Activated CD4-positive, alpha-beta T cell treated with anti-CD3 and anti-CD28 coated beads for 48 hours (primary cell): ENCODE measurements at regions not wholly inside any gene's neighbourhood (a gene's known extent, or its start where the extent isn't known, plus 50 kb on each side); places are given as distances from the start of the nearest gene placed in this dataset.
A peak's percentile ranks its signal among the peaks of the same experiment; 100 is the strongest.

Experiments used
- DNase-seq: peaks from one replicate; pipeline ENCODE4 v3.0.0-alpha.2; 2020

- no peak for DNase-seq
Measured at GRCh38 chr9:109953300-109953699, 173.3 kb downstream of the PALM2AKAP2 start.

GRCh38 chr9:109953813-109954497 lies 174.0 kb downstream of the PALM2AKAP2 start:
- DNase-seq, result no peak

- DNase-seq, result no peak
Measured at GRCh38 chr9:109956717-109957440, 176.9 kb downstream of the PALM2AKAP2 start.

GRCh38 chr9:109959679-109960078 lies 179.7 kb downstream of the PALM2AKAP2 start:
- DNase-seq, result no peak

- DNase-seq, result no peak
Measured at GRCh38 chr9:109961626-109962025, 181.6 kb downstream of the PALM2AKAP2 start.

GRCh38 chr9:109962215-109962614 lies 182.2 kb downstream of the PALM2AKAP2 start:
- no peak for DNase-seq

- no peak for DNase-seq
Measured at GRCh38 chr9:109963079-109963478, 183.1 kb downstream of the PALM2AKAP2 start.

GRCh38 chr9:109966643-109967368 lies 186.8 kb downstream of the PALM2AKAP2 start:
- no peak for DNase-seq

GRCh38 chr9:109967651-109968642 lies 187.9 kb downstream of the PALM2AKAP2 start:
- DNase-seq, result no peak

- peak; percentile 18 for DNase-seq
Measured at GRCh38 chr9:109969011-109969410, 189.0 kb downstream of the PALM2AKAP2 start.

- DNase-seq, result no peak
Measured at GRCh38 chr9:109969573-109970237, 189.7 kb downstream of the PALM2AKAP2 start.

GRCh38 chr9:109971226-109971625 lies 191.2 kb downstream of the PALM2AKAP2 start:
- DNase-seq, result no peak

- DNase-seq, result peak; percentile 40
Measured at GRCh38 chr9:109972026-109972882, 192.3 kb downstream of the PALM2AKAP2 start.

- DNase-seq, result peak; percentile 13
Measured at GRCh38 chr9:109973336-109973735, 193.3 kb downstream of the PALM2AKAP2 start.

GRCh38 chr9:109974143-109974917 lies 194.3 kb downstream of the PALM2AKAP2 start:
- DNase-seq, result peak; percentile 76

GRCh38 chr9:109974918-109975276 lies 194.9 kb downstream of the PALM2AKAP2 start:
- DNase-seq, result no peak

- peak; percentile 28 for DNase-seq
Measured at GRCh38 chr9:109975574-109976295, 195.7 kb downstream of the PALM2AKAP2 start.

GRCh38 chr9:109976303-109976702 lies 196.3 kb downstream of the PALM2AKAP2 start:
- DNase-seq, result no peak

GRCh38 chr9:109977521-109977920 lies 197.5 kb downstream of the PALM2AKAP2 start:
- peak; percentile 55 for DNase-seq
